ENCODE measurements at regions not wholly inside any gene's neighbourhood (a gene's known extent, or its start where the extent isn't known, plus 50 kb on each side); places are given as distances from the start of the nearest gene placed in this dataset.
"Not testable (repeated sequence)": the region's sequence is repeated elsewhere in the genome, so short reads cannot be mapped to it uniquely, and the experiment has no call there.

DNA sequence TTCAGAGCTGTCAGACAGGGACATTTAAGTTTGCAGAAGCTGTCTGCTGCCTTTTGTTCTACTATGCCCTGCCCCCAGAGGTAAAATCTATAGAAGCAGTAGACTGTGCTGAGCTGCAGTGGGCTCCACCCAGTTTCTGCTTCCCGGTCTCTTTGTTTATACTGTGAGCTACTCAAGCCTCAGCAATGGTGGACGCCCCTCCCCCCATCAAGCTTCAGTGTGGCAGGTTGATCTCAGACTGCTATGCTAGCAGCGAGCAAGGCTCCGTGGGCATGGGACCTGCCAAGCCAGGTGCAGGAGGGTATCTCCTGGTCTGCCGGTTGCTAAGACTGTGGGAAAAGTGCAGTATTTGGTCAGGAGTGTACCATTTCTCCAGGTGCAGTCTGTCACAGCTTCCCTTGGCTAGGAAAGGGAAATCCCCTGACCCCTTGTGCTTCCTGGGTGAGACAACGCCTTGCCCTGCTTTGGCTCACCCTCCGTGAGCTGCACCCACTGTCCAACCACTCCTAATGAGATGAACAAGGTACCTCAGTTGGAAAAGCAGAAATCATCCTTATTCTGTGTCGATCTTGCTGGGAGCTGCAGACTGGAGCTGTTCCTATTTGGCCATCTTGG, 692.2 kb downstream of the UTRN start:
- H3K23ac ChIP-seq (ENCODE audit: insufficient read length); H3K56ac ChIP-seq (replicated peaks; ENCODE audit: insufficient read length, low read depth, low read length); H3K36me3 ChIP-seq (ENCODE audit: control insufficient read depth in 2 of 4, insufficient read depth in 4 of 4, low read length in 3 of 4); H4K91ac ChIP-seq (replicated peaks; ENCODE audit: insufficient read length, low read length); FAIRE-seq; H3K4ac ChIP-seq (replicated peaks; ENCODE audit: insufficient read length, low read depth, low read length); H3K23me2 ChIP-seq (ENCODE audit: low read depth, low read length); H3K18ac ChIP-seq (ENCODE audit: extremely low read depth, low read length); H2AK5ac ChIP-seq (ENCODE audit: low read depth, low read length); H4K20me1 ChIP-seq (replicated peaks in 1 of 2; ENCODE audit: control insufficient read depth in 1 of 2, insufficient read depth in 2 of 2, low read length in 2 of 2); H3K27me3 ChIP-seq (replicated peaks in 1 of 4; ENCODE audit: control insufficient read depth in 3 of 4, extremely low read depth in 1 of 4, insufficient read depth in 3 of 4, low read length in 3 of 4); H3K4me3 ChIP-seq (ENCODE audit: extremely low read depth in 1 of 4, insufficient read depth in 2 of 4, low read depth in 3 of 4, low read length in 4 of 4); H3K79me2 ChIP-seq (ENCODE audit: control insufficient read depth in 1 of 2, insufficient read depth in 2 of 2, low read length in 2 of 2); H3K14ac ChIP-seq (ENCODE audit: insufficient read length); H2BK120ac ChIP-seq (replicated peaks; ENCODE audit: low read depth, low read length); H3K79me1 ChIP-seq (ENCODE audit: low read depth, low read length); H3K9me3 ChIP-seq (ENCODE audit: insufficient read depth in 2 of 2, low read depth in 1 of 2, low read length in 1 of 2); H4K5ac ChIP-seq (ENCODE audit: insufficient read length, low read depth, low read length); H2BK15ac ChIP-seq (ENCODE audit: low read length); H3K4me1 ChIP-seq (replicated peaks in 1 of 4; ENCODE audit: control insufficient read depth in 3 of 4, insufficient read depth in 4 of 4, low read length in 3 of 4): not testable (repeated sequence)
- Histone ChIP-seq H3K9ac (replicated peaks in 1 of 4; ENCODE audit: extremely low read depth in 1 of 4, low read depth in 3 of 4, low read length in 3 of 4) (peak overlapping the region in 1 of 4 experiments; percentile 4; a peak in 2 of 7 replicates), H2BK5ac (ENCODE audit: low read depth, low read length) (peak overlapping the region; percentile 40), H4K8ac (ENCODE audit: extremely low read depth, insufficient read depth, low read length) (peak overlapping the region; percentile 71), H3K4me2 (ENCODE audit: insufficient read depth in 1 of 2, low read depth in 2 of 2, low read length in 2 of 2) (peak overlapping the region; percentile 12 to 62; a peak in 3 of 4 replicates), H2BK20ac (ENCODE audit: low read length) (peak overlapping the region; percentile 90; the same call in 1 of the 2 replicates), H2BK12ac (ENCODE audit: low read depth, low read length) (peak overlapping the region; percentile 97), H3K27ac (ENCODE audit: low read depth, low read length) (peak overlapping the region; percentile 61; the same call in 1 of the 2 replicates), H2AFZ (ENCODE audit: low read length) (peak overlapping the region; percentile 97)
- WGBS, 2 experiments (ENCODE audit: extremely low coverage in 1 of 2, insufficient coverage in 1 of 2, insufficient read length in 1 of 2, insufficient replicate concordance in 2 of 2, low coverage in 1 of 2, low lambda C conversion rate in 2 of 2, missing lambda C conversion rate in 1 of 2): 74% methylated on average over 8 of the region's 8 CpGs; no CpG with 5 or more reads in 1 of the 2 experiments
- ChIA-PET CTCF (ENCODE audit: partially characterized antibody) (interaction anchor here (1.0 to 2.1 kb wide), 5 partner anchors 8 to 199 kb away, joined by 3 to 7 read pairs (median 3); no protein-coding TSS in a partner anchor), POLR2A (ENCODE audit: partially characterized antibody) (interaction anchor here (0.9 to 1.6 kb wide), 2 partner anchors 9 to 13 kb away, joined by 3 to 5 read pairs; no protein-coding TSS in a partner anchor)
- peak; percentile 29 to 67 for DNase-seq (ENCODE audit: low read depth in 1 of 2, low spot score in 2 of 2)
- TF ChIP-seq ASH2L (IDR thresholded peaks at IDR 0.05; ENCODE audit: low read length) (peak; percentile 82), YY1 (IDR thresholded peaks at IDR 0.05; ENCODE audit: low read depth, low read length) (peak; percentile 75), TAF1 (IDR thresholded peaks at IDR 0.05; ENCODE audit: low read depth, low read length) (0 out of 2 replicates have a peak, but pooled peaks have one; percentile 47), RBBP5 (IDR thresholded peaks at IDR 0.05; ENCODE audit: borderline replicate concordance, low read depth, low read length) (peak; percentile 93; the same call in 1 of the 2 replicates), RAD21 (IDR thresholded peaks at IDR 0.05 in 1 of 2, conservative IDR thresholded peaks at IDR 0.05 in 1 of 2; ENCODE audit: low read depth in 2 of 2, low read length in 2 of 2) (peak; percentile 1 to 21; a peak in 3 of 4 replicates)

Data from H1 (cell line).